GM23248 (cell line): ENCODE measurements at regions not wholly inside any gene's neighbourhood (a gene's known extent, or its start where the extent isn't known, plus 50 kb on each side); places are given as distances from the start of the nearest gene placed in this dataset.

ENCODE experiments used
- EZH2 ChIP-seq: fragments of 200-600 bp; sonication (generic); IDR thresholded peaks from 2 replicates; pipeline ENCODE4 v1.6.1; 2018; ENCODE audit warnings: antibody characterized with exemption, mild to moderate bottlenecking; ENCODE audit not compliant: insufficient read depth, poor library complexity, severe bottlenecking
- EZH2phosphoT487 ChIP-seq: fragments of 200-600 bp; sonication (generic); IDR thresholded peaks from 2 replicates; pipeline ENCODE4 v1.6.1; 2018; ENCODE audit warnings: antibody characterized with exemption, moderate library complexity, mild to moderate bottlenecking, low read depth; ENCODE audit not compliant: insufficient read depth

GRCh38 chr13:82833923-82834322 is 1048.4 kb downstream of the SLITRK1 start:
- TF ChIP-seq EZH2, result no peak
- TF ChIP-seq EZH2phosphoT487, result no peak
